LNCaP clone FGC (cell line): ENCODE measurements at regions not wholly inside any gene's neighbourhood (a gene's known extent, or its start where the extent isn't known, plus 50 kb on each side); places are given as distances from the start of the nearest gene placed in this dataset.

ENCODE experiments used
- DNase-seq: peaks from one replicate; pipeline ENCODE4 v3.0.0-alpha.2; 2011; ENCODE audit warnings: low read depth
- H3K4me3 ChIP-seq: 2 replicates; pipeline ENCODE4 v1.5.1; 2011; ENCODE audit warnings: mild to moderate bottlenecking, low read depth, low read length, control low read depth
- TF ChIP-seq, protein P1 (sequence below): IDR thresholded peaks from 2 replicates; pipeline ENCODE4 v1.5.1; 2012; ENCODE audit warnings: mild to moderate bottlenecking; ENCODE audit not compliant: control insufficient read depth, insufficient read depth; ENCODE audit errors: extremely low read depth

DNA sequence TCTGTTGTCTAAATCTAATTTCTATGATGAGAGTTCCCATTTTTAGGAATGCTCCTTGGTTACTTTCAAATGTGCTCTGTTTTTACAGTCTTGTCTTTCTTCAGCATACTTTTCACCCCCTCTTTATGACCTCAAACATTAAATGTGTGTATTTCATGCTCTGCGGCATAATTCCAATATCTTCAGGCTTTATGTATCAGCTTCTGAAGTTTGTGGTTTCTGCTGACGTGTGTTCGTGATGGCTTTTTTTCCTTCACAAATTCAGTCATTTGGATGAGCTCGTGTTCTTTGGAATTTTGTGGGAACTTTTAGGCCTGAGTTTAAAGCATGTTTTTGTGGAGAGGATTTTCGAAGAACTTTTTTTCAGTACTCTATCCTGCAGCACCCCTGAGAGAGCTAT is 97.7 kb upstream of the CHRNA7 start:
- DNase-seq = no peak
- TF ChIP-seq, protein P1, sequence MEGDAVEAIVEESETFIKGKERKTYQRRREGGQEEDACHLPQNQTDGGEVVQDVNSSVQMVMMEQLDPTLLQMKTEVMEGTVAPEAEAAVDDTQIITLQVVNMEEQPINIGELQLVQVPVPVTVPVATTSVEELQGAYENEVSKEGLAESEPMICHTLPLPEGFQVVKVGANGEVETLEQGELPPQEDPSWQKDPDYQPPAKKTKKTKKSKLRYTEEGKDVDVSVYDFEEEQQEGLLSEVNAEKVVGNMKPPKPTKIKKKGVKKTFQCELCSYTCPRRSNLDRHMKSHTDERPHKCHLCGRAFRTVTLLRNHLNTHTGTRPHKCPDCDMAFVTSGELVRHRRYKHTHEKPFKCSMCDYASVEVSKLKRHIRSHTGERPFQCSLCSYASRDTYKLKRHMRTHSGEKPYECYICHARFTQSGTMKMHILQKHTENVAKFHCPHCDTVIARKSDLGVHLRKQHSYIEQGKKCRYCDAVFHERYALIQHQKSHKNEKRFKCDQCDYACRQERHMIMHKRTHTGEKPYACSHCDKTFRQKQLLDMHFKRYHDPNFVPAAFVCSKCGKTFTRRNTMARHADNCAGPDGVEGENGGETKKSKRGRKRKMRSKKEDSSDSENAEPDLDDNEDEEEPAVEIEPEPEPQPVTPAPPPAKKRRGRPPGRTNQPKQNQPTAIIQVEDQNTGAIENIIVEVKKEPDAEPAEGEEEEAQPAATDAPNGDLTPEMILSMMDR = no peak

DNA sequence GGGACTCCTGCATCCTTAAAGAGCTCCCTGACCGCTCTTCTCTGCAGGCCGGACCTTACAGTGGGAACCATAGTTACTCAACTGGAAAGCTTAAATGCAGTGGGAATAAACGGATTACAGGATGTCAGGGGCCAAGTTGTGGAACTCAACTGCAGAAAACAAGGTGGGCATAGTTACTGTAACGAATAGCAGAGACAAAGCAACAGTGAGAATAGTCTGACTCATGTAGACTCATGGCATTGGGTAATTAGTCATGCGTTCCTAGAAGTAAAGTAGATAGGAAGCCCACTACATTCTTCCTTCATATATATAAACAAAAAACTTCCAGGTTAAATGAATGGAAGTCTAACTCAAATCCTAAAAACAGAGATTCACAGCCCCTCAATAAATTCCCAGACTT is 95.5 kb upstream of the CHRNA7 start:
- no peak overlapping the region for H3K4me3 ChIP-seq
- DNase-seq = no peak
- TF ChIP-seq, protein P1 = no peak

More for the DNA sequence above, 97.7 kb upstream of the CHRNA7 start:
- no peak overlapping the region for H3K4me3 ChIP-seq

DNA sequence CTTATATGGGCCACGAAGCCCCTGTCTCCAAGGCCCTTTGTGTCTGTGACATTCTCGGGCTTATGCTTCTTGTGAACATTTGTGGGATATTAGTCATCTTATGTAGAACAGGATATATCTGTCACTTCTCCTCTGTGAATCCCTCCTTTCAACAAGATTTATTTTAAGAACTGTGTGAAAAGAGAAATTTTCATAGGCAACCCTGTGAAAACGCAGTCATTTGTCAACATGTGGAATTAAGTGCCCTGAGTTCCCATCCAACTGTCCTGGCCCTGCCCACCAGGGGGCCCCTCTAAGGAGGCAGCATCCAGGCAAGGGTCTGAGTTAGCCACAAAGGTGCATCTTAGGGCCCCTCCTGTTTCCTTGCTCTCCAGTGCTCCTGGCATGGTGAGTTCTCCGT is 76.8 kb upstream of the CHRNA7 start:
- TF ChIP-seq, protein P1 = no peak
- no peak overlapping the region for H3K4me3 ChIP-seq
- DNase-seq = no peak

DNA sequence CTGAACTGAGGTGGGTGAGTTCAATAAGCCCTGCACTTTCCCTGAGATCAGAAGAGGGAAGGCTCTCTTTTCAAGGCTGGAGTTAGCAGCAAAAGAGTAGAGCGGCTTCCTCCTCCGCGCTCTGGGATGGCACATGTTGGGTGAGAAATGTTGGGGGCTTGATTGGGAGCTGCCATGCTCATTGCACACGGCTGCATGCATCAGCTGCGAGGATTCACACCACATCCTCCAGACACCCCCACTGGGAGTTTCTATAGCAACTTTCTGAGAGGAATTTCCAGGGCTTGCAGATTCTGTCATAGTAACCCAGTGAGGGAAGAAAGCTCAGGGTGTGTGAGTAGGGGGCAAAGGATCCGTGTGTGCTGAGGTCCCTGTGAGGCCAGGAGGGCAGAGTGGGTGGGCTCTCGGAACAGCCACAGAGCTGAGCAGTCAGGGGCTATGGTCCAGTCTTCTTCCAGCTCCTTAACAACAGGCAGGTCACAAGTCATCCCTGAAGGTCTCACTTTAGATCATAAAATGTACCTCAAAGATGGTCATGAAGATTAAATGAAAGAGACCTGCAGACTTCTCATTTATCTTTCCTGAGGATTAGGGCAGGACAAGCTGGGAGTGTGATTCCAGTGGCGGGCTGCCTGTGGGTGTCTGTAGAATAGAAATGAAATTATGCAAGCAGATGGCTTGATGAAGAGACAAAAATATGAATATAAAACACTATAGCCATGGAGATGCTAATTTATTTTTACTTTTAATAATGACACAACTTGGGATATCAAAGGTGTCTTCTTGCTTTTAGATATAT is 75.7 kb upstream of the CHRNA7 start:
- TF ChIP-seq, protein P1 = no peak
- DNase-seq = no peak

DNA sequence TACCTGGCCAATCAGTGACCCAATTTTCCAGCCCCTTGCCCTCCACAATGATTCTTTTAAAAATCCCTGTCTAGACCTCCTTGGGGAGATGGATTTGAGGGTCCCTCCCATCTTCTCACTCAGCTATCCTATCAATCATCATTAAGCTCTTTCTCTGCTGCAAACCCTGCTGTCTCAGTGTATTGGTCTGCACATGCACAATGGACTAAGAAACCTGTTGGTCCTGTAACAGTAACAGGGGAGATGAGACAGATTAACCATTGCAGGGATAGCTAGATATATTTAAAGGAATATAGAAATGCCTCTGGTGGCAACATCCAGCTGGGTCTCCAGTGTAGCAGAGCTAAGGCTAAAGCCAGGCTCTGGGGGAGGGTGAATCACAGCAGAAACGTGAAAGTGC is 74.6 kb upstream of the CHRNA7 start:
- no peak for DNase-seq
- H3K4me3 ChIP-seq = no peak overlapping the region
- TF ChIP-seq, protein P1 = no peak

More for the DNA sequence above, 75.7 kb upstream of the CHRNA7 start:
- H3K4me3 ChIP-seq = no peak overlapping the region

DNA sequence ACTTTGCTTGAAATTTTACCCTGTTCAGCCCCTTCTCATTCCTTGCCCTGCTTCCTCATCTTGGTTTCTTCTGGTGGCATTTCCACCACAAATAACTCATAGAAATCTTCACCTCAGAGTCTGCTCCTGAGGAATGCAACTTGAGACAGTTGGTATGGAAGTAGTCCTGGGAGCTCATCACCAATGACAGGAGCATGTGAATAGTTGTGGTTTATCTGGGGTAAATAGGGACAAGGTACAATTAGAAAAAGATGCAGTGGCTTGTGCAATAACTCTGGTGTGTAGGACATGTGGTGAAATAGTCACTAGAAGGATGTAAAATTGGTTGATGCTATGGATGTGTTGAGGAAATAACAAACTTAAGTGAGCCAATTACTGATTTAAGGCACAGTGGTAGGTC is 72.7 kb upstream of the CHRNA7 start:
- H3K4me3 ChIP-seq = no peak overlapping the region
- TF ChIP-seq, protein P1 = no peak

More for the DNA sequence above, 72.7 kb upstream of the CHRNA7 start:
- DNase-seq = no peak
